Astrocyte of the spinal cord (primary cell): ENCODE measurements at regions not wholly inside any gene's neighbourhood (a gene's known extent, or its start where the extent isn't known, plus 50 kb on each side); places are given as distances from the start of the nearest gene placed in this dataset.
A peak's percentile ranks its signal among the peaks of the same experiment; 100 is the strongest.

Source experiments
- DNase-seq: peaks from one replicate; pipeline ENCODE4 v3.0.0; 2011; ENCODE audit warnings: low read depth, low spot score
- H3K4me3 ChIP-seq: 2 replicates; pipeline ENCODE4 v1.5.1; 2011; ENCODE audit warnings: low read depth, mild to moderate bottlenecking, low read length, moderate library complexity
- CTCF ChIP-seq: IDR thresholded peaks from 2 replicates; pipeline ENCODE4 v1.5.1; 2012; ENCODE audit warnings: low read depth, mild to moderate bottlenecking, low read length, inconsistent platforms
- in situ Hi-C: cut with HindIII; loops from 2 replicates; pipeline ENCODE4 v1.10.0; 2017; ENCODE audit warnings: low sequenced_read_pairs

DNA sequence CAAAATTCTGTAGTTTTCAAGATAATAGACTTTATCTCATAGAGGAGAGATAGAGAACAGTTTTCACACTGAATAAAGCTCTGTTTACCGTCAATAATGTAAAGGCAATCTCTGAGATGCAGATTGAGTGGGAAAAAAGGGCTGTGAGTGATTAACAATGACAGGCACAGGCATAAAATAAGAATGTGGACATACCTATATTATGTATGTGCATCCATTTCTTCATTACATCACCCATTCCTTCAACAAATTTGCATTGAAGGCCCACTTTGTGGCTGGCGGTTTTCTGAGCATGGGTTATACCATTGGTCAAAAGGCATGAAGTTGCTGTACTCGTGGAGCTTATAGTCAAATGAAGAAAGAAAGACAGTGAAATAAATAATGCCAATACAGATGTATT is 1431.0 kb downstream of the AACS start:
- H3K4me3 ChIP-seq: no peak overlapping the region
- in situ Hi-C loops: no loop called here
- no peak for DNase-seq
- TF ChIP-seq CTCF: no peak

DNA sequence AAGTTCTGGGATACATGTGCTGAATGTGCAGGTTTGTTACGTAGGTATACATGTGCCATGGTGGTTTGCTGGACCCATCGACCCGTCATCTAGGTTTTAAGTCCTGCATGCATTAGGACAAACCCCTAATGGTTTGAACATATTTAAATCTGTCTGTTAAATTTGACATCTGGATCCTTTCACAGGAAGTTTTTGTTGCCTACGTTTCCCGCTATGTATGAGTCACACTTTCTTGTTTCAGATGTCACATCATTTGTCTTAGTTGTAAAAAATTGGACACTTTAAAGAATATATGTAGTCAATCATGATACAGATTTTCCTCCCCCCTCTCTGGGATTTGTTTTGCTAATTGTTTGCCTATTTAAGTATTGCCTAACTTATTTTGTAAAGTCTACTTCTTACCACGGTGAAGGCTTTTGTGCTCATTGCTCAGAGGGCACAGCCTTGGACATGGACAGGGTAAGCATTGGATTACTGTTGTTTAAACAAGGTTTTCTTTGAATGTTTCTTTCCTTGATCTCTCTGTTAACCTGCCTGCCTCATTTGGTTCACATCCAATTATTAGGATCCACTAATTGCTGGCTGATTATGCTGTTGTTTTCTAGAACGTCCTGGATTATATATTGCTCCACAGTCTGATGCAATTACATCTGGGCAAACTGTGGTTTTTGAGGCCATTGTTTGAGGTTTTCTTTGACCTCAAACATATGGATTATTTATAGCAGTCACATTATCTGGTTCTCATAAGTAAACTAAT is 1441.4 kb downstream of the AACS start:
- in situ Hi-C loops: no loop called here
- TF ChIP-seq CTCF: no peak
- no peak overlapping the region for H3K4me3 ChIP-seq
- peak; percentile 11 for DNase-seq

- TF ChIP-seq CTCF: no peak
- no peak for DNase-seq
- in situ Hi-C loops: no loop called here
- H3K4me3 ChIP-seq: no peak overlapping the region
Observed at GRCh38 chr12:126507231-126507630, 1442.0 kb downstream of the AACS start.

DNA sequence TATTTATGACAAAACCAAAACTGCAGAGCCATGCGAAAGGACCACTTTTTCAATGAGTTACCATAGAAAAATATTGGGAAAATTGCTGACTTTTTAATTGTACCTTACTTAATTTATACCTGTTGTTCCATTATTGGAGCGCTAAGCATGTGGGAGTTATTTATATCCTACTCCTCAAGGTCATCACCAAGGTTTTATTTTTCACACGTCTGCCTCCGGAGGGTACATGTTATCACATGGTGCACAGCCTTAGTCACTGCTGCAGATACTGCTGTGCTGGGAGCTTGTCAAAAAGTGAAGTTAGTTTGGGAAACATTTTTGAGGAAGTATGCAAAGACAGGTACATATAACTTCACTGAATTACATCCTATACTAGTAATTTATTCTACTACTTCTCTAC is 1444.3 kb downstream of the AACS start:
- in situ Hi-C loops: no loop called here
- TF ChIP-seq CTCF: no peak

DNA sequence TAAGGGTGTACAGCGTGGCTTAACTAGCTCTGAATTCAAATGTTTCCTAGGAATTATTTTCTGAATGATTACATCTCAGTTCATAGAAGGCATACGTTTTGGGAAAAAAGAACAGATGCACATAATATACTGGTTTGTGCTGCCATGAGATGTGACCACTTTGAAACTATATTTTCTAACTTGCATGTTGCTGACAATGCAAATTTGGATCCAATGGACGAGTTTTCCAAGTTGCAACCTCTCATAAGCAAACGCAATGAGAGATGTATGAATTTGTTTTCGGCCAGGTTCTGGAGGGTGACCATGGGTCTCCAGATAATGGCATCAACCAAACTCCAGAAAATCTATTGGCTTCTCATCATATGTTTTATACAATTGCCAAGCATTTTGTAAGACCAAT is 1445.4 kb downstream of the AACS start:
- DNase-seq: no peak
- H3K4me3 ChIP-seq: no peak overlapping the region
- TF ChIP-seq CTCF: no peak
- in situ Hi-C loops: no loop called here

More for the DNA sequence above, 1444.3 kb downstream of the AACS start:
- H3K4me3 ChIP-seq: no peak overlapping the region
- DNase-seq: no peak

DNA sequence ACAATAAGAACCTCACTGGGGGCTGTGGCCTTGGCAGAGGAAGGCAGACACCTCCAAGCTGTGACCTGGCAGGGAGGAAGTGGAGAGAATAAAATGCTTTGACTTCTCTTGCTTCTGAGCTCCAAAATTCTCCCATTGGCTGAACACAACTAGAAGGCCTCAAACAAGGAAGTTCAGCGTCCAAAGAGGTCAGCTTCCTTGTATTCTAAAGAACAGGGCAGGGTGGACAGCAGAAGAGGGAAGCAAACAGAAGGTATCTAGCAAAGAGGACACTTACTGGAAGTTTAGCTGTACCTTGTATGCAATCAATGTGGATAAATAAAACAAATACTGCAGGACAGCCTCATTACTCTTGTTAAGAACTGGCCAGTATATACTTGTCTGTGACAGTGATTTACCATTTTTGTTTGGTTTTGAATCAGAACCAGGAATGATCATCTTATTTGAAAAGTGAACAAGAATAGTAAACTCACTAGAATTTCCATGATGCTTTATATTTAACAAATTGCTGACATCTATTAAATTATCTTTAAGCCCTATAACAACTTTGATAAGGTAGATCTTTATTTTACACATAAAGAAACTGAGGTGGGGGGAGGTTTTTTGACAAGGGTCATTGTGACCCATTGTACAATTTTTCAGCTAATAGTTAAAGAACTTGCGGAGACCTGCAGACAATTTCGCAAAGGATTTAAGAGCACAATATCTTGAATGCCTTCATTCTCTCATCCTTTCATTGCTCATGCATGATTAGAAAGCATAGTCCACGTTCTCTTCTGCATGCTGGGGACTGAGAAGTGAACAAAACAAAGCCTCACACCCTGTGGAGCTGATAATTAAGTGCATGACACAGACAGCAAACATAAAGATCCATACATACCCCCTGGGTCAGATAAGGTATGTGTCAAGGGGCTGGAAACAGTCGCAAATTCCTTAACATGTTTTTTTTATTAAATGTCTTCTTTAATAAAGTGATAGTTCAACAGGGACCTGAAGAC is 1448.0 kb downstream of the AACS start:
- in situ Hi-C loops: no loop called here
- DNase-seq: no peak
- H3K4me3 ChIP-seq: no peak overlapping the region
- TF ChIP-seq CTCF: no peak
